ENCODE measurements at regions not wholly inside any gene's neighbourhood (a gene's known extent, or its start where the extent isn't known, plus 50 kb on each side); places are given as distances from the start of the nearest gene placed in this dataset.

DNA sequence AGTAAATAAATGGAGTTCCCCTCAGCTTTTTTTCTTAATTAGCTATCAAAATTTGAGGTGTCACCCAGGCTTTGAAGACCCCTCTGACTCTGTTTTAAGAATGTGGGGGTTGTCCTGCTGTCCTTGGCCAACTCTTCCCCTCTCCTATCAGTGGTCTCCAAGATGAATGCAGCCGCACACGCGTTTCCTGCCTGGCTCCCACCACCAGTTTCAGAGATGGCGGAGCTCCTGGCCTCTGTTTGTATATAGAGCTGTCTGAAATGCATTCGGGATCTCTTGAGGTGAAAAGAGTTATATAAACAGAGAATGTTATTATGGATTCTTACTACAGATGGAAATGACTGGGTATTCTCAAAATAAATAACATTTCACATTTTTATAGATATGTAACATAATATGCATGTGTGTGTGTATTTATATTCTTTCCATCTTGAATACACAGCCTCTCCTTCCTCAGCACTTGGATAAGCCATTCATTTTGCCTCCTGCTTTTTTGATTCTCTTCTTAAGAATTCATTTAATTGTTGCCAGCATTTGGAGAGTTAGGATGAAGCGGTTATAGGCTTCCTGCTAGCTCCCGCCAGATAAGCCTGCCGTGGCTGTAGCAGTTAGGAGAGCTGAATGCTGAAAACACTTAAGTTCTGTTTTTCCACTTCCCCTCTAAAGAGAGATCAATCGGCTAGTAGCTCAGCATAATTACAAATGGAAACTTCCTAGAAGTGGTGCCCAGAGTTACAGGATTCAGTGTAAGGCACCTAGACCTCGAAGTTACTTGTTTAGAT lies 659.3 kb upstream of the FANCL start (continued):
- TF ChIP-seq HDAC6 (IDR thresholded peaks at IDR 0.05; ENCODE audit: low read depth, low read length), result no peak
- TF ChIP-seq SAP30 (IDR thresholded peaks at IDR 0.05; ENCODE audit: insufficient read depth, insufficient replicate concordance, low read length), result no peak
- TF ChIP-seq SRF (IDR thresholded peaks at IDR 0.05; ENCODE audit: low read depth, low read length), result no peak
- TF ChIP-seq TCF12 (IDR thresholded peaks at IDR 0.05; ENCODE audit: low read depth, low read length), result no peak
- no peak for TF ChIP-seq SP4 (IDR thresholded peaks at IDR 0.05; ENCODE audit: low read length)
- TF ChIP-seq, protein P1, sequence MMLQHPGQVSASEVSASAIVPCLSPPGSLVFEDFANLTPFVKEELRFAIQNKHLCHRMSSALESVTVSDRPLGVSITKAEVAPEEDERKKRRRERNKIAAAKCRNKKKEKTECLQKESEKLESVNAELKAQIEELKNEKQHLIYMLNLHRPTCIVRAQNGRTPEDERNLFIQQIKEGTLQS (IDR thresholded peaks at IDR 0.05; ENCODE audit: insufficient read depth, low read depth, low read length), result no peak
- TF ChIP-seq BCL11A (IDR thresholded peaks at IDR 0.05; ENCODE audit: low read depth in 2 of 2, low read length in 2 of 2), result no peak
- no peak for TF ChIP-seq CHD2 (IDR thresholded peaks at IDR 0.05; ENCODE audit: low read length)
- TF ChIP-seq JUN (IDR thresholded peaks at IDR 0.05; ENCODE audit: low read depth, low read length), result no peak
- no peak for TF ChIP-seq SP1 (IDR thresholded peaks at IDR 0.05; ENCODE audit: low read depth, low read length)
- no peak for TF ChIP-seq SIX5 (IDR thresholded peaks at IDR 0.05; ENCODE audit: low read depth, low read length)
- no peak for TF ChIP-seq SUZ12 (IDR thresholded peaks at IDR 0.05; ENCODE audit: low read length)
